Thoracic aorta (tissue), 2 donors: ENCODE measurements at regions not wholly inside any gene's neighbourhood (a gene's known extent, or its start where the extent isn't known, plus 50 kb on each side); places are given as distances from the start of the nearest gene placed in this dataset.

ENCODE experiments used
- ATAC-seq: fragments of 150-250 bp; one replicate; pipeline ENCODE4 v1.8.0; 2017; ENCODE audit warnings: low read depth; ENCODE audit not compliant: insufficient number of reproducible peaks, low FRiP score
- DNase-seq: peaks from one replicate; pipeline ENCODE4 v3.0.0-alpha.2; 2020; ENCODE audit warnings: low spot score
- H3K27ac ChIP-seq, 2 donors: fragments of 200-600 bp; sonication (generic); 1 replicate in 1 of 2; 2 replicates in 1 of 2; pipeline ENCODE4 v1.5.1; 2016; ENCODE audit warnings: mild to moderate bottlenecking in 2 of 2, moderate library complexity in 2 of 2
- H3K27me3 ChIP-seq: fragments of 200-600 bp; sonication (generic); replicated peaks from 2 replicates; pipeline ENCODE4 v1.6.0; 2016; ENCODE audit warnings: mild to moderate bottlenecking; ENCODE audit not compliant: insufficient read depth
- H3K36me3 ChIP-seq: fragments of 200-600 bp; sonication (generic); one replicate; pipeline ENCODE4 v1.5.1; 2016
- H3K4me1 ChIP-seq, 2 donors: fragments of 200-600 bp; sonication (generic); 1 replicate in 1 of 2; 2 replicates in 1 of 2; pipeline versions ENCODE4 v1.5.1 to v1.6.0; 2016; ENCODE audit warnings: low read depth in 2 of 2, mild to moderate bottlenecking in 1 of 2; ENCODE audit not compliant: control insufficient read depth in 1 of 2
- H3K4me3 ChIP-seq: fragments of 200-600 bp; sonication (generic); 2 replicates; pipeline ENCODE4 v1.5.1; 2016; ENCODE audit warnings: mild to moderate bottlenecking
- H3K9me3 ChIP-seq: fragments of 200-600 bp; sonication (generic); 2 replicates; pipeline ENCODE4 v1.5.1; 2016
- CTCF ChIP-seq: fragments of 200-600 bp; sonication (generic); IDR thresholded peaks from one replicate; pipeline ENCODE4 v1.5.1; 2019; ENCODE audit warnings: antibody characterized with exemption

- DNase-seq (no peak), ATAC-seq (no peak)
- Histone ChIP-seq H3K4me1 (no peaks in the 10 kb centered on the region), H3K4me3 (no peak overlapping the region), H3K9me3 (no peaks in the 10 kb centered on the region), H3K27ac (no peak overlapping the region), H3K27me3 (no peaks in the 10 kb centered on the region), H3K36me3 (no peaks in the 10 kb centered on the region)
- no peak for TF ChIP-seq CTCF
Measured at GRCh38 chr20:39857835-39858234, 831.2 kb downstream of the MAFB start.

GRCh38 chr20:39857187-39857586 is 831.8 kb downstream of the MAFB start:
- no peak for TF ChIP-seq CTCF
- H3K27me3 ChIP-seq: no peaks in the 10 kb centered on the region
- H3K9me3 ChIP-seq: no peaks in the 10 kb centered on the region
- ATAC-seq (no peak), DNase-seq (no peak)
- no peak overlapping the region for H3K27ac ChIP-seq
- no peaks in the 10 kb centered on the region for H3K36me3 ChIP-seq
- no peak overlapping the region for H3K4me3 ChIP-seq
- no peaks in the 10 kb centered on the region for H3K4me1 ChIP-seq

DNA sequence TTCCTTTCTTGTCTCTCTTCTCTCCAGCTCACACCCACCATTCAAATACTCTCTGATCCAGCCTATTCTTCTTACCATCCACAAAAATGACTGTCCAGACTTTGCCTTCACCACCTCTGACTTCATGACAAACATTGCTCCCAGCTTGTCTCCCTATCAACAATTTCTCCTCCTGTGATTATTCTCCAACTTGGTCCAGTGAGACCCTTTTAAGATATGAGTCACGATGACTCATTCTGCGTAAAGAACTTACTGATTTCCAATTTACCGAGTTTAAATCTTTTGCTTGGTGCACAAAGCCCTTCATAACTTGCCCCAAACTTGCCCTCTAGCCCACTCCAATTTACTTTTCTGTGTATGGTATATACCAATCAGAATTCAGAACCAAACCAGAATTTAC is 833.2 kb downstream of the MAFB start:
- no peaks in the 10 kb centered on the region for H3K27me3 ChIP-seq
- TF ChIP-seq CTCF: no peak
- no peak overlapping the region for H3K4me3 ChIP-seq
- no peaks in the 10 kb centered on the region for H3K9me3 ChIP-seq
- DNase-seq: no peak
- no peak overlapping the region for H3K27ac ChIP-seq
- H3K4me1 ChIP-seq: peaks cover under 1% of the 10 kb centered on the region in 2 donors
- no peaks in the 10 kb centered on the region for H3K36me3 ChIP-seq
- no peak for ATAC-seq

- no peak for DNase-seq
- H3K9me3 ChIP-seq: no peaks in the 10 kb centered on the region
- no peak overlapping the region for H3K27ac ChIP-seq
- H3K27me3 ChIP-seq: no peaks in the 10 kb centered on the region
- ATAC-seq: no peak
- TF ChIP-seq CTCF: no peak
- H3K4me3 ChIP-seq: no peak overlapping the region
- peaks cover 4 to 8% of the 10 kb centered on the region in 2 donors for H3K4me1 ChIP-seq
- H3K36me3 ChIP-seq: no peaks in the 10 kb centered on the region
Measured at GRCh38 chr20:39855056-39855455, 834.0 kb downstream of the MAFB start.

- no peak overlapping the region for H3K27ac ChIP-seq
- no peak overlapping the region for H3K4me3 ChIP-seq
- no peak for TF ChIP-seq CTCF
- no peaks in the 10 kb centered on the region for H3K9me3 ChIP-seq
- ATAC-seq: no peak
- no peaks in the 10 kb centered on the region for H3K36me3 ChIP-seq
- DNase-seq: no peak
- H3K4me1 ChIP-seq: peaks cover 8 to 18% of the 10 kb centered on the region in 2 donors
- H3K27me3 ChIP-seq: no peaks in the 10 kb centered on the region
Measured at GRCh38 chr20:39853636-39854035, 835.4 kb downstream of the MAFB start.
